Upper lobe of left lung (tissue), 4 donors: ENCODE measurements at regions not wholly inside any gene's neighbourhood (a gene's known extent, or its start where the extent isn't known, plus 50 kb on each side); places are given as distances from the start of the nearest gene placed in this dataset.
"Not testable (repeated sequence)": the region's sequence is repeated elsewhere in the genome, so short reads cannot be mapped to it uniquely, and the experiment has no call there.

Source experiments
- EP300 ChIP-seq, 4 donors: sonication (generic); formaldehyde crosslinking; IDR thresholded peaks; one replicate each; pipeline ENCODE4 v1.5.1; 2017; ENCODE audit warnings: antibody characterized with exemption in 4 of 4, control low read depth in 2 of 4
- POLR2A ChIP-seq, 4 donors: fragments of 450-650 bp; IDR thresholded peaks; one replicate each; pipeline ENCODE4 v1.5.1; 2016 to 2017; ENCODE audit warnings: antibody characterized with exemption in 4 of 4, mild to moderate bottlenecking in 2 of 4

DNA sequence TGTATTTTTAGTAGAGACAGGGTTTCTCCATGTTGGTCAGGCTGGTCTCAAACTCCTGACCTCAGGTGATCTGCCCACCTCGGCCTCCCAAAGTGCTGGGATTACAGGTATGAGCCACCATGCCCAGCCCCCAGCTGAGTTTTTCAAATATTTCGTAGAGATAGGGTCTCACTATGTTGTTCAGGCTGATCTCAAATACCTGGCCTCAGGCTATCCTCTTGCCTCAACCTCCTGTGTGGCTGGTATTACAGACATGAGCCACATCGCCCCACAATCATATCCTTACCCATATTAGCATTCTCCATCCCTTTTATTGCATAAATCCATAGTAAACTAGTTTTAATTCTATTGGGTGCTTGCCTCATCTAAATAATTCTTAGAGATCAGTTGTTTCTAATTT, 157.6 kb upstream of the HEY2 start:
- not testable (repeated sequence) for TF ChIP-seq POLR2A, EP300 (IDR thresholded peaks at IDR 0.05)
